Type B pancreatic cell (in vitro differentiated cells): ENCODE measurements at regions not wholly inside any gene's neighbourhood (a gene's known extent, or its start where the extent isn't known, plus 50 kb on each side); places are given as distances from the start of the nearest gene placed in this dataset.
"Not testable (repeated sequence)": the region's sequence is repeated elsewhere in the genome, so short reads cannot be mapped to it uniquely, and the experiment has no call there.

Experiments used
- DNase-seq: peaks from one replicate; pipeline ENCODE4 v3.0.0; 2021; ENCODE audit warnings: mixed read lengths; ENCODE audit not compliant: unreplicated experiment; ENCODE audit errors: extremely low spot score
- H3K27ac Mint-ChIP-seq: 2 replicates; pipeline ENCODE4 v1.8.0; 2021; ENCODE audit warnings: mild to moderate bottlenecking, mixed read lengths
- H3K27me3 Mint-ChIP-seq: 2 replicates; pipeline ENCODE4 v1.8.0; 2021; ENCODE audit warnings: mixed read lengths
- H3K36me3 Mint-ChIP-seq: 2 replicates; pipeline ENCODE4 v1.8.0; 2021; ENCODE audit warnings: mixed read lengths
- H3K4me1 Mint-ChIP-seq: one replicate; pipeline ENCODE4 v1.8.0; 2021; ENCODE audit warnings: mixed read lengths; ENCODE audit not compliant: unreplicated experiment
- H3K4me3 Mint-ChIP-seq: 2 replicates; pipeline ENCODE4 v1.8.0; 2021; ENCODE audit warnings: mild to moderate bottlenecking, mixed read lengths
- H3K9me3 Mint-ChIP-seq: 2 replicates; pipeline ENCODE4 v1.8.0; 2021; ENCODE audit warnings: mixed read lengths
- TF ChIP-seq, protein P1 (sequence below): fragments of 200-600 bp; sonication (generic); conservative IDR thresholded peaks from 2 replicates; pipeline ENCODE4 v1.5.0; 2021; ENCODE audit warnings: antibody characterized with exemption, mild to moderate bottlenecking

DNA sequence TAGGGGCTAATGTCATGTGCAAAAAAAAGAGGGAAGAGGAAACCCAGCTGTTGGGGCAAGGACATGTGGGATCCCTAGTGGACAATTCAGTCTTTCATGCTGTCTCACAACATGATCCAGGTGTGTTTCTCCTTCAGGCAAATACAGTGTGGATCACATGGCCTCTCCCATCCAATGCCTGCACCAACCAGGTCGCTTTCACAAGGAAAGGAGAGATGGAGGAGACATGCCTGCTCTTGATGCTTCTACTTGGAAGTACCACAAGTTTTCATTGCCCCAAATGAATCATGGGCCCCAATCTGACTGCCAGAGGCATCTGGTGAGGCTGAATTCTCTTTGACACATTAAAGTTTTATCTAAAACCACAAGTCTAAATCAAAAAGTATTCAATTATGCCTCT is 82.1 kb downstream of the DLEU7 start:
- peaks cover 4% of the 10 kb centered on the region for H3K36me3 Mint-ChIP-seq
- no peak overlapping the region for H3K4me3 Mint-ChIP-seq
- H3K9me3 Mint-ChIP-seq, result peaks cover 8% of the 10 kb centered on the region
- H3K27me3 Mint-ChIP-seq, result peaks cover 6% of the 10 kb centered on the region
- no peak for DNase-seq
- H3K27ac Mint-ChIP-seq, result no peak overlapping the region
- H3K4me1 Mint-ChIP-seq, result no peaks in the 10 kb centered on the region
- TF ChIP-seq, protein P1, sequence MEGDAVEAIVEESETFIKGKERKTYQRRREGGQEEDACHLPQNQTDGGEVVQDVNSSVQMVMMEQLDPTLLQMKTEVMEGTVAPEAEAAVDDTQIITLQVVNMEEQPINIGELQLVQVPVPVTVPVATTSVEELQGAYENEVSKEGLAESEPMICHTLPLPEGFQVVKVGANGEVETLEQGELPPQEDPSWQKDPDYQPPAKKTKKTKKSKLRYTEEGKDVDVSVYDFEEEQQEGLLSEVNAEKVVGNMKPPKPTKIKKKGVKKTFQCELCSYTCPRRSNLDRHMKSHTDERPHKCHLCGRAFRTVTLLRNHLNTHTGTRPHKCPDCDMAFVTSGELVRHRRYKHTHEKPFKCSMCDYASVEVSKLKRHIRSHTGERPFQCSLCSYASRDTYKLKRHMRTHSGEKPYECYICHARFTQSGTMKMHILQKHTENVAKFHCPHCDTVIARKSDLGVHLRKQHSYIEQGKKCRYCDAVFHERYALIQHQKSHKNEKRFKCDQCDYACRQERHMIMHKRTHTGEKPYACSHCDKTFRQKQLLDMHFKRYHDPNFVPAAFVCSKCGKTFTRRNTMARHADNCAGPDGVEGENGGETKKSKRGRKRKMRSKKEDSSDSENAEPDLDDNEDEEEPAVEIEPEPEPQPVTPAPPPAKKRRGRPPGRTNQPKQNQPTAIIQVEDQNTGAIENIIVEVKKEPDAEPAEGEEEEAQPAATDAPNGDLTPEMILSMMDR, result no peak

DNA sequence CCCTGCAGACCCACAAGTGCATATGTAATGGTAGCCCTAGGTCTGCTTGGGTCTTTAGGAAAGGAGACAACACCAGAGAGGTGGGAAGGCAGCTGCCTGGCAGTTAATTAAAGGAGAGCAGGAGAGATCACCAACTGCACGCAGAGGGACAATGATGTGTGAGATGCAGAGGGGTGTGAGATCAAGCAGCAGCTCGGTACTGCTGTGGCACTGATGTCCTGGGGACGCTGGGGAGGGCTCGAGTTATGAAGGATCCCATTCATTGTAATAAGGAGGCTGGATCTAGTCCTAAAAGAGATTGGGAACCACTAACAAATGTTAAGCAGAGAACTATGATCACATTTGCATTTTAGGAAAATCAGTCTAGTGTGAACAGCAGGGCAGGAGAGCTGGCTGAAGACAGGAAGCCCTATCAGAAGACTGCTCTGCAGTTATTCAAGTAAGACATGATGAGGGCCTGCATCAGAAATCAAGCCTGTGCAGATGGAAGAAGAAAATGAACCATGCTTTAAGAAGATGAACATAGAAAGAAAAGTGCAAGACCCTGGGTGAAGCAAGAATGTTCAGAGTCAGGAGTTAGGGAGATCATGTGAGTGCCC is 80.4 kb downstream of the DLEU7 start:
- peaks cover 4% of the 10 kb centered on the region for H3K9me3 Mint-ChIP-seq
- H3K27ac Mint-ChIP-seq, result no peak overlapping the region
- H3K4me3 Mint-ChIP-seq, result no peak overlapping the region
- peaks cover 7% of the 10 kb centered on the region for H3K27me3 Mint-ChIP-seq
- peaks cover 4% of the 10 kb centered on the region for H3K36me3 Mint-ChIP-seq
- DNase-seq, result no peak
- TF ChIP-seq, protein P1, result no peak
- no peaks in the 10 kb centered on the region for H3K4me1 Mint-ChIP-seq

DNA sequence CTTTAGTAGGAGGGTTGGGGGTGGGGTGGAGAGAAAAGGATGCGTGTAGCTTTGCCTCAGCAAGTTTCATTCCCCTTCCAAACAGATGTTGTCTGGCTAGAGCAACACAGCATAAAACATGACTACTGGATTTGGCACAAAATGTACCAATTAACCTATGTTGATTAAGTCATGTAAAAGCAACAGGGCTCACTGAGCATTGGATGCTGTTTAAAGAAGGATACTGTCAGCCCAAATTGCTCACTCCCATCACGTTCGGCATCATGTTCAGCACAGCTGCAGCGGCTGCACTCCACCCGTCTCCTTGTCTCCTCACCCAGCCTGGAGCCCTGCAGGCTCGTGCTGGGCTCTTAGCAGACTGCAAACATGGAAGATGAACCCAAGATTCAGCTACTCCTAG is 77.5 kb downstream of the DLEU7 start:
- no peak overlapping the region for H3K4me3 Mint-ChIP-seq
- H3K36me3 Mint-ChIP-seq, result peaks cover 2% of the 10 kb centered on the region
- TF ChIP-seq, protein P1, result no peak
- DNase-seq, result no peak
- H3K27me3 Mint-ChIP-seq, result peaks cover 7% of the 10 kb centered on the region
- H3K4me1 Mint-ChIP-seq, result no peaks in the 10 kb centered on the region
- H3K27ac Mint-ChIP-seq, result no peak overlapping the region
- H3K9me3 Mint-ChIP-seq, result peaks cover 14% of the 10 kb centered on the region

DNA sequence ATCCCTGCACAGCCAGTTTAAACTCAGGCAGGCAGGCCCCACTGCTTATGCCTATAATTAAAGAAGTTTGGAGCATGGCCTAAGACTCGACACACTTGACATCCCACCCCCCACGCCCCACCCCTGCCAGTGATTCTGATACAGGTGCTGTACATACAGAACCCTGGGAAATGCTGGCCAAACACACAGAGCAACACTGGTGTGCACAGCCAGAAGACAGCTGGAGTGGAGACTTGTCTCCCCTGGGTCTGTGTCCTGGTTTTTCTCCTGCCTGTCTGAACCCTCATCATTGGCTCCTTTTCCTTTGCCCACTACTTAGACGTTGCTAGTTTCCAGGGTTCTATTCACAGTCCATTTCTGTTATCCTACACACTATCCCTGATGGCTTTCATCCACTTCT is 76.8 kb downstream of the DLEU7 start:
- Mint-ChIP-seq H3K4me1 (no peaks in the 10 kb centered on the region), H3K9me3 (peaks cover 17% of the 10 kb centered on the region), H3K27ac (no peak overlapping the region), H3K4me3 (no peak overlapping the region), H3K36me3 (no peaks in the 10 kb centered on the region), H3K27me3 (peaks cover 10% of the 10 kb centered on the region)
- TF ChIP-seq, protein P1, result no peak
- DNase-seq, result no peak

DNA sequence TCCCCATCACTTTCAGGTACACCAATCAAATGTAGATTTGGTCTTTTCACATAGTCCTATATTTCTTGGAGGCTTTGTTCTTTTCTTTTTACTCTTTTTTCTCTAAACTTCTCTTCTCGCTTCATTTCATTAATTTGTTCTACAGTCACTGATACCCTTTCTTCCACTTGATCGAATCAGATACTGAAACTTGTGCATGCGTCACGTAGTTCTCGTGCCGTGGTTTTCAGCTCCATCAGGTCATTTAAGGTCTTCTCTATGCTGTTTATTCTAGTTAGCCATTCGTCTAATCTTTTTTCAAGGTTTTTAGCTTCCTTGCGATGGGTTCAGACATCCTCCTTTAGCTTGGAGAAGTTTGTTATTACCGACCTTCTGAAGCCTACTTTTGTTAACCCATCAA is 70.6 kb downstream of the DLEU7 start:
- not testable (repeated sequence) for DNase-seq, H3K36me3 Mint-ChIP-seq, H3K4me1 Mint-ChIP-seq, H3K27me3 Mint-ChIP-seq, H3K4me3 Mint-ChIP-seq, H3K27ac Mint-ChIP-seq
- peaks cover 23% of the 10 kb centered on the region for H3K9me3 Mint-ChIP-seq
